Neural cell (in vitro differentiated cells): ENCODE measurements at regions not wholly inside any gene's neighbourhood (a gene's known extent, or its start where the extent isn't known, plus 50 kb on each side); places are given as distances from the start of the nearest gene placed in this dataset.
"Not testable (repeated sequence)": the region's sequence is repeated elsewhere in the genome, so short reads cannot be mapped to it uniquely, and the experiment has no call there.

Experiments used
- H2AFZ ChIP-seq: fragments of 200-600, 300-800 bp; sonication (generic), shearing (Covaris generic); 2 replicates; pipeline ENCODE4 v1.6.0; 2014; ENCODE audit warnings: low read depth, mild to moderate bottlenecking, antibody characterized with exemption, low read length, moderate library complexity
- H3F3A ChIP-seq: fragments of 200-600 bp; shearing (Covaris generic); 2 replicates; pipeline ENCODE4 v1.6.1; 2016; ENCODE audit warnings: mild to moderate bottlenecking, moderate library complexity, mixed read lengths, antibody characterized with exemption, low read length; ENCODE audit not compliant: insufficient read depth, poor library complexity, severe bottlenecking
- H3K27ac ChIP-seq: fragments of 200-600, 300-800 bp; sonication (generic), shearing (Covaris generic); 2 replicates; pipeline ENCODE4 v1.5.1; 2014; ENCODE audit warnings: mild to moderate bottlenecking, low read length, moderate library complexity
- H3K27me3 ChIP-seq: fragments of 300-800, 200-600 bp; sonication (generic), shearing (Covaris generic); 2 replicates; pipeline ENCODE4 v1.6.0; 2014; ENCODE audit warnings: mild to moderate bottlenecking, low read depth, low read length, moderate library complexity; ENCODE audit not compliant: insufficient read depth
- H3K36me3 ChIP-seq: fragments of 300-800, 200-600 bp; sonication (generic), shearing (Covaris generic); 2 replicates; pipeline ENCODE4 v1.5.1; 2014; ENCODE audit warnings: mild to moderate bottlenecking, antibody characterized with exemption, low read length, moderate library complexity; ENCODE audit not compliant: insufficient read depth
- H3K4me2 ChIP-seq: fragments of 300-800, 200-600 bp; sonication (generic), shearing (Covaris generic); 2 replicates; pipeline ENCODE4 v1.6.0; 2014; ENCODE audit warnings: mild to moderate bottlenecking, low read length
- H3K4me3 ChIP-seq: fragments of 300-800, 200-600 bp; sonication (generic), shearing (Covaris generic); 2 replicates; pipeline ENCODE4 v1.5.1; 2014; ENCODE audit warnings: mild to moderate bottlenecking, low read length, moderate library complexity
- H3K79me2 ChIP-seq: fragments of 200-600 bp; shearing (Covaris generic); replicated peaks from 2 replicates; pipeline ENCODE4 v1.6.0; 2014; ENCODE audit warnings: mild to moderate bottlenecking, low read length, moderate library complexity; ENCODE audit not compliant: insufficient read depth
- H3K9ac ChIP-seq: fragments of 300-800, 200-600 bp; sonication (generic), shearing (Covaris generic); 2 replicates; pipeline ENCODE4 v1.6.1; 2016; ENCODE audit warnings: mild to moderate bottlenecking, low read length, mixed read lengths
- H3K9me2 ChIP-seq: fragments of 200-600 bp; shearing (Covaris generic); 2 replicates; pipeline ENCODE4 v1.6.1; 2016; ENCODE audit warnings: mild to moderate bottlenecking, low read length, mixed read lengths; ENCODE audit not compliant: insufficient read depth
- H3K9me3 ChIP-seq: fragments of 200-600, 300-800 bp; sonication (generic), shearing (Covaris generic); 2 replicates; pipeline ENCODE4 v1.6.1; 2016; ENCODE audit warnings: mild to moderate bottlenecking, mixed run types, low read length, moderate library complexity, mixed read lengths
- H4K20me1 ChIP-seq: fragments of 200-600 bp; shearing (Covaris generic); 2 replicates; pipeline ENCODE4 v1.6.1; 2016; ENCODE audit warnings: mild to moderate bottlenecking, mixed run types; ENCODE audit not compliant: insufficient read depth
- EP300 ChIP-seq: fragments of 450-650 bp; conservative IDR thresholded peaks from 2 replicates; pipeline ENCODE4 v1.6.1; 2014; ENCODE audit warnings: antibody characterized with exemption, mild to moderate bottlenecking, moderate library complexity; ENCODE audit not compliant: poor library complexity, severe bottlenecking
- EZH2 ChIP-seq: fragments of 200-600, 300-800 bp; shearing (Covaris generic), sonication (generic); IDR thresholded peaks from 2 replicates; pipeline ENCODE4 v1.6.1; 2014; ENCODE audit warnings: antibody characterized with exemption, low read length, borderline replicate concordance, mild to moderate bottlenecking; ENCODE audit not compliant: insufficient read depth, poor library complexity, severe bottlenecking
- MXI1 ChIP-seq: fragments of 450-650 bp; conservative IDR thresholded peaks from 2 replicates; pipeline ENCODE4 v1.6.1; 2014; ENCODE audit warnings: antibody characterized with exemption, mild to moderate bottlenecking; ENCODE audit not compliant: poor library complexity, severe bottlenecking
- POLR2AphosphoS5 ChIP-seq: IDR thresholded peaks from 2 replicates; pipeline ENCODE4 v1.6.1; 2012
- RAD21 ChIP-seq: fragments of 450-650 bp; conservative IDR thresholded peaks from 2 replicates; pipeline ENCODE4 v1.6.1; 2014; ENCODE audit warnings: antibody characterized with exemption, mild to moderate bottlenecking, moderate library complexity
- SMC3 ChIP-seq: fragments of 450-650 bp; conservative IDR thresholded peaks from 2 replicates; pipeline ENCODE4 v1.6.1; 2014; ENCODE audit warnings: antibody characterized with exemption, mild to moderate bottlenecking, moderate library complexity; ENCODE audit not compliant: poor library complexity
- TAF1 ChIP-seq: IDR thresholded peaks from 2 replicates; pipeline ENCODE4 v1.6.1; 2012; ENCODE audit warnings: low read depth
- TF ChIP-seq, protein P1 (sequence below): fragments of 450-650 bp; IDR thresholded peaks from 2 replicates; pipeline ENCODE4 v1.5.1; 2014; ENCODE audit warnings: antibody characterized with exemption, mild to moderate bottlenecking, moderate library complexity; ENCODE audit not compliant: poor library complexity, severe bottlenecking
- TF ChIP-seq, protein P2 (sequence below): IDR thresholded peaks from 2 replicates; pipeline ENCODE4 v1.6.1; 2012; ENCODE audit warnings: borderline replicate concordance

DNA sequence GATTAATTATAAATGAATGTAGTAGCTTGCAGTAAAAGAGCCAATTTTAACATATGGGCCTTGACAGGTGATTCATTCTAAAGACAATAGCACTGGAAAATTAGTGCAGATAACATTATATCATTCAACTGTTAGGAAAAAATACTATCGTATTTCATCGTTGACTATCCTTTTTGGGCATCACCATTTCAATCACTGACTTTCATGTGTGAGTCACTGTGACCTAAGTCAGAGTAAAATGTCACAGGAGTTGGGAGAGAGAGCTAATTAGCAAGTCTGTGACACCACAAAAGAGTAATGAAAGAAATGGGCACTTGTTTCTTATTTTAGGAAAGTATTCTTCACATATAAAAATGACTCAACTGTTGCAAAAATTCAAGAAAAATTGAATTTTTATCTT, 253.8 kb upstream of the CNTN5 start:
- no peaks in the 10 kb centered on the region for H3F3A ChIP-seq
- H3K9me2 ChIP-seq, result no peaks in the 10 kb centered on the region
- no peak overlapping the region for H3K4me3 ChIP-seq
- H3K27ac ChIP-seq, result no peak overlapping the region
- TF ChIP-seq SMC3, result no peak
- TF ChIP-seq, protein P1, sequence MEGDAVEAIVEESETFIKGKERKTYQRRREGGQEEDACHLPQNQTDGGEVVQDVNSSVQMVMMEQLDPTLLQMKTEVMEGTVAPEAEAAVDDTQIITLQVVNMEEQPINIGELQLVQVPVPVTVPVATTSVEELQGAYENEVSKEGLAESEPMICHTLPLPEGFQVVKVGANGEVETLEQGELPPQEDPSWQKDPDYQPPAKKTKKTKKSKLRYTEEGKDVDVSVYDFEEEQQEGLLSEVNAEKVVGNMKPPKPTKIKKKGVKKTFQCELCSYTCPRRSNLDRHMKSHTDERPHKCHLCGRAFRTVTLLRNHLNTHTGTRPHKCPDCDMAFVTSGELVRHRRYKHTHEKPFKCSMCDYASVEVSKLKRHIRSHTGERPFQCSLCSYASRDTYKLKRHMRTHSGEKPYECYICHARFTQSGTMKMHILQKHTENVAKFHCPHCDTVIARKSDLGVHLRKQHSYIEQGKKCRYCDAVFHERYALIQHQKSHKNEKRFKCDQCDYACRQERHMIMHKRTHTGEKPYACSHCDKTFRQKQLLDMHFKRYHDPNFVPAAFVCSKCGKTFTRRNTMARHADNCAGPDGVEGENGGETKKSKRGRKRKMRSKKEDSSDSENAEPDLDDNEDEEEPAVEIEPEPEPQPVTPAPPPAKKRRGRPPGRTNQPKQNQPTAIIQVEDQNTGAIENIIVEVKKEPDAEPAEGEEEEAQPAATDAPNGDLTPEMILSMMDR, result no peak
- no peak for TF ChIP-seq TAF1
- no peak for TF ChIP-seq EZH2
- TF ChIP-seq POLR2AphosphoS5, result no peak
- no peaks in the 10 kb centered on the region for H3K79me2 ChIP-seq
- no peaks in the 10 kb centered on the region for H3K27me3 ChIP-seq
- H3K9ac ChIP-seq, result no peak overlapping the region
- H3K9me3 ChIP-seq, result peaks cover 4% of the 10 kb centered on the region
- no peak overlapping the region for H2AFZ ChIP-seq
- H3K36me3 ChIP-seq, result no peaks in the 10 kb centered on the region
- no peak overlapping the region for H3K4me2 ChIP-seq
- no peaks in the 10 kb centered on the region for H4K20me1 ChIP-seq

DNA sequence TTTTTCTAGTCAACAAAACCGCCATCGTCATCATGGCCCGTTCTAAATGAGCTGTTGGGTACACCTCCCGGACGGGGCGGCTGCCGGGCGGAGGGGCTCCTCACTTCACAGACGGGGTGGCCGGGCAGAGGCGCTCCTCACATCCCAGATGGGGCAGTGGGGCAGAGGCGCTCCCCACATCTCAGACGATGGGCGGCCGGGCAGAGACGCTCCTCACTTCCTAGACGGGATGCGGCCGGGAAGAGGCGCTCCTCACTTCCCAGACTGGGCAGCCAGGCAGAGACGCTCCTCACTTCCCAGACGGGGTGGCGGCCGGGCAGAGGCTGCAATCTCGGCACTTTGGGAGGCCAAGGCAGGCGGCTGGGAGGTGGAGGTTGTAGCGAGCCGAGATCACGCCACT, 250.7 kb upstream of the CNTN5 start:
- not testable (repeated sequence) for H3K27me3 ChIP-seq, H3K36me3 ChIP-seq, H3K79me2 ChIP-seq, H3K9me3 ChIP-seq, H3F3A ChIP-seq, H3K9me2 ChIP-seq, H3K9ac ChIP-seq, H3K27ac ChIP-seq, H2AFZ ChIP-seq, H3K4me2 ChIP-seq, H3K4me3 ChIP-seq, H4K20me1 ChIP-seq

DNA sequence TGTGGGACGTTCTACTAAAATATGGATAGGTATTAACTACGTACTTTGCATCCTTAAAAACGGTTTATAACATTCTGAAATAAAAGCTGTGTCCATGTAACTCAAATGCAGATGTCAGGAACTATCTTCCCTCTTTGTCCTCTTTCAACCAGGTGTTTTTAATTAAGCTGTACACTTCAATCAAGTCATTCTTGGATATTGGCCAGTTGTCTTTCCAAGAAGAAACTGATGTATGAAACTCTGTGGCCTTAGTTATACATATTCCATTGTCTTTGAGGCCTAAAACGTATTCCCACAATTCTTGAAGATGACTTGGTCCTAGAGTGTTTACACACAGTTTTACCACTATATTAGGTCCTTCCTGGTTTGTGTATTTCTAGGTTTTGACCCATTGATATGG, 249.0 kb upstream of the CNTN5 start:
- TF ChIP-seq POLR2AphosphoS5 (no peak), EZH2 (no peak), SMC3 (no peak), RAD21 (no peak), EP300 (no peak), MXI1 (no peak), TAF1 (no peak)
- TF ChIP-seq, protein P1, result no peak
- TF ChIP-seq, protein P2, sequence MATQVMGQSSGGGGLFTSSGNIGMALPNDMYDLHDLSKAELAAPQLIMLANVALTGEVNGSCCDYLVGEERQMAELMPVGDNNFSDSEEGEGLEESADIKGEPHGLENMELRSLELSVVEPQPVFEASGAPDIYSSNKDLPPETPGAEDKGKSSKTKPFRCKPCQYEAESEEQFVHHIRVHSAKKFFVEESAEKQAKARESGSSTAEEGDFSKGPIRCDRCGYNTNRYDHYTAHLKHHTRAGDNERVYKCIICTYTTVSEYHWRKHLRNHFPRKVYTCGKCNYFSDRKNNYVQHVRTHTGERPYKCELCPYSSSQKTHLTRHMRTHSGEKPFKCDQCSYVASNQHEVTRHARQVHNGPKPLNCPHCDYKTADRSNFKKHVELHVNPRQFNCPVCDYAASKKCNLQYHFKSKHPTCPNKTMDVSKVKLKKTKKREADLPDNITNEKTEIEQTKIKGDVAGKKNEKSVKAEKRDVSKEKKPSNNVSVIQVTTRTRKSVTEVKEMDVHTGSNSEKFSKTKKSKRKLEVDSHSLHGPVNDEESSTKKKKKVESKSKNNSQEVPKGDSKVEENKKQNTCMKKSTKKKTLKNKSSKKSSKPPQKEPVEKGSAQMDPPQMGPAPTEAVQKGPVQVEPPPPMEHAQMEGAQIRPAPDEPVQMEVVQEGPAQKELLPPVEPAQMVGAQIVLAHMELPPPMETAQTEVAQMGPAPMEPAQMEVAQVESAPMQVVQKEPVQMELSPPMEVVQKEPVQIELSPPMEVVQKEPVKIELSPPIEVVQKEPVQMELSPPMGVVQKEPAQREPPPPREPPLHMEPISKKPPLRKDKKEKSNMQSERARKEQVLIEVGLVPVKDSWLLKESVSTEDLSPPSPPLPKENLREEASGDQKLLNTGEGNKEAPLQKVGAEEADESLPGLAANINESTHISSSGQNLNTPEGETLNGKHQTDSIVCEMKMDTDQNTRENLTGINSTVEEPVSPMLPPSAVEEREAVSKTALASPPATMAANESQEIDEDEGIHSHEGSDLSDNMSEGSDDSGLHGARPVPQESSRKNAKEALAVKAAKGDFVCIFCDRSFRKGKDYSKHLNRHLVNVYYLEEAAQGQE, result no peak
- H3K36me3 ChIP-seq, result no peaks in the 10 kb centered on the region
- H3F3A ChIP-seq, result no peaks in the 10 kb centered on the region
- H4K20me1 ChIP-seq, result no peaks in the 10 kb centered on the region
- peaks cover 4% of the 10 kb centered on the region for H3K9me3 ChIP-seq
- H3K9me2 ChIP-seq, result no peaks in the 10 kb centered on the region
- no peak overlapping the region for H3K27ac ChIP-seq
- no peak overlapping the region for H3K4me3 ChIP-seq
- H3K9ac ChIP-seq, result no peak overlapping the region
- H2AFZ ChIP-seq, result no peak overlapping the region
- no peak overlapping the region for H3K4me2 ChIP-seq
- H3K27me3 ChIP-seq, result no peaks in the 10 kb centered on the region
- H3K79me2 ChIP-seq, result no peaks in the 10 kb centered on the region
